ENCODE measurements at regions not wholly inside any gene's neighbourhood (a gene's known extent, or its start where the extent isn't known, plus 50 kb on each side); places are given as distances from the start of the nearest gene placed in this dataset.

GRCh38 chr5:165083394-165083793 is 1578.0 kb downstream of the MAT2B start:
- H3K27me3 ChIP-seq (ENCODE audit: low read length): no peaks in the 10 kb centered on the region
- no peak for TF ChIP-seq EZH2phosphoT487 (conservative IDR thresholded peaks at IDR 0.05; ENCODE audit: low read length)
- TF ChIP-seq CTCF (IDR thresholded peaks at IDR 0.05; ENCODE audit: insufficient read depth, low read length, poor library complexity, severe bottlenecking): no peak
- H3K9me3 ChIP-seq (ENCODE audit: insufficient read depth, low read length): no peaks in the 10 kb centered on the region
- no peak overlapping the region for H2AFZ ChIP-seq (ENCODE audit: low read depth, low read length, severe bottlenecking)
- no peaks in the 10 kb centered on the region for H3F3A ChIP-seq (ENCODE audit: insufficient read depth)
- H3K36me3 ChIP-seq (ENCODE audit: low read length): no peaks in the 10 kb centered on the region
- H3K79me2 ChIP-seq (ENCODE audit: insufficient read depth, low read length): no peaks in the 10 kb centered on the region
- no peaks in the 10 kb centered on the region for H3K9me2 ChIP-seq (replicated peaks; ENCODE audit: insufficient read depth, low read length)
- H4K20me1 ChIP-seq (ENCODE audit: low read depth, low read length): no peaks in the 10 kb centered on the region
- no peak overlapping the region for H3K27ac ChIP-seq (ENCODE audit: low read depth, low read length)
- no peak overlapping the region for H3K4me2 ChIP-seq (ENCODE audit: low read depth, low read length, poor library complexity, severe bottlenecking)
- H3K4me3 ChIP-seq (ENCODE audit: insufficient read depth, low read length, poor library complexity, severe bottlenecking): no peak overlapping the region
- H3K9ac ChIP-seq (ENCODE audit: low read length): no peak overlapping the region

GRCh38 chr5:165086465-165086864 is 1581.0 kb downstream of the MAT2B start:
- Histone ChIP-seq H2AFZ (ENCODE audit: low read depth, low read length, severe bottlenecking) (no peak overlapping the region), H3F3A (ENCODE audit: insufficient read depth) (no peaks in the 10 kb centered on the region), H3K4me2 (ENCODE audit: low read depth, low read length, poor library complexity, severe bottlenecking) (no peak overlapping the region), H3K9ac (ENCODE audit: low read length) (no peak overlapping the region), H3K36me3 (ENCODE audit: low read length) (no peaks in the 10 kb centered on the region), H3K9me3 (ENCODE audit: insufficient read depth, low read length) (no peaks in the 10 kb centered on the region), H3K4me3 (ENCODE audit: insufficient read depth, low read length, poor library complexity, severe bottlenecking) (no peak overlapping the region), H4K20me1 (ENCODE audit: low read depth, low read length) (no peaks in the 10 kb centered on the region), H3K27me3 (ENCODE audit: low read length) (no peaks in the 10 kb centered on the region), H3K79me2 (ENCODE audit: insufficient read depth, low read length) (no peaks in the 10 kb centered on the region), H3K9me2 (replicated peaks; ENCODE audit: insufficient read depth, low read length) (no peaks in the 10 kb centered on the region), H3K27ac (ENCODE audit: low read depth, low read length) (no peak overlapping the region)
- TF ChIP-seq CTCF (IDR thresholded peaks at IDR 0.05; ENCODE audit: insufficient read depth, low read length, poor library complexity, severe bottlenecking): no peak
- TF ChIP-seq EZH2phosphoT487 (conservative IDR thresholded peaks at IDR 0.05; ENCODE audit: low read length): no peak

GRCh38 chr5:165094782-165095181 is 1589.4 kb downstream of the MAT2B start:
- Histone ChIP-seq H3K9me2 (replicated peaks; ENCODE audit: insufficient read depth, low read length) (no peaks in the 10 kb centered on the region), H3F3A (ENCODE audit: insufficient read depth) (no peaks in the 10 kb centered on the region), H3K4me3 (ENCODE audit: insufficient read depth, low read length, poor library complexity, severe bottlenecking) (no peak overlapping the region), H3K9me3 (ENCODE audit: insufficient read depth, low read length) (no peaks in the 10 kb centered on the region), H4K20me1 (ENCODE audit: low read depth, low read length) (no peaks in the 10 kb centered on the region), H3K79me2 (ENCODE audit: insufficient read depth, low read length) (no peaks in the 10 kb centered on the region), H3K9ac (ENCODE audit: low read length) (no peak overlapping the region), H3K27ac (ENCODE audit: low read depth, low read length) (no peak overlapping the region), H3K4me2 (ENCODE audit: low read depth, low read length, poor library complexity, severe bottlenecking) (no peak overlapping the region), H2AFZ (ENCODE audit: low read depth, low read length, severe bottlenecking) (no peak overlapping the region), H3K27me3 (ENCODE audit: low read length) (no peaks in the 10 kb centered on the region), H3K36me3 (ENCODE audit: low read length) (no peaks in the 10 kb centered on the region)
- TF ChIP-seq EZH2phosphoT487 (conservative IDR thresholded peaks at IDR 0.05; ENCODE audit: low read length) (no peak), CTCF (IDR thresholded peaks at IDR 0.05; ENCODE audit: insufficient read depth, low read length, poor library complexity, severe bottlenecking) (no peak)

Data from SU-DHL-6 (cell line).